GM23338 (cell line): ENCODE measurements at regions not wholly inside any gene's neighbourhood (a gene's known extent, or its start where the extent isn't known, plus 50 kb on each side); places are given as distances from the start of the nearest gene placed in this dataset.

Source experiments
- CREB1 ChIP-seq: fragments of 250-450 bp; sonication (Bioruptor Pico); IDR thresholded peaks from 2 replicates; pipeline ENCODE4 v1.5.0; 2020; ENCODE audit warnings: low read depth, mild to moderate bottlenecking, moderate library complexity
- EZH2 ChIP-seq: fragments of 200-600 bp; sonication (generic); IDR thresholded peaks from one replicate; pipeline ENCODE4 v1.8.0; 2017; ENCODE audit warnings: antibody characterized with exemption, mild to moderate bottlenecking, low read depth; ENCODE audit not compliant: unreplicated experiment
- EZH2phosphoT487 ChIP-seq: fragments of 200-600 bp; sonication (generic); IDR thresholded peaks from one replicate; pipeline ENCODE4 v1.8.1; 2018; ENCODE audit warnings: antibody characterized with exemption; ENCODE audit not compliant: unreplicated experiment
- NANOG ChIP-seq: IDR thresholded peaks from 2 replicates; pipeline ENCODE4 v1.6.1; 2016; ENCODE audit warnings: antibody characterized with exemption, borderline replicate concordance
- POLR2AphosphoS5 ChIP-seq: IDR thresholded peaks from 2 replicates; pipeline ENCODE4 v1.6.1; 2016; ENCODE audit warnings: antibody characterized with exemption, low read depth
- ZNF114 ChIP-seq: fragments of 250-450 bp; sonication (Bioruptor Pico); IDR thresholded peaks from 2 replicates; pipeline ENCODE4 v1.5.0; 2020; ENCODE audit warnings: mild to moderate bottlenecking, moderate library complexity
- TF ChIP-seq, protein P1 (sequence below), 2 experiments: fragments of 200-600 bp in 1 of 2; sonication (generic) in 1 of 2; conservative IDR thresholded peaks; 2 replicates each; pipeline versions ENCODE4 v1.5.1 to v1.6.1; 2016 to 2017; ENCODE audit warnings: antibody characterized with exemption in 2 of 2, low read depth in 2 of 2, mild to moderate bottlenecking in 2 of 2, moderate library complexity in 1 of 2
- TF ChIP-seq, protein P2 (sequence below): IDR thresholded peaks from one replicate; pipeline ENCODE4 v1.6.1; 2018; ENCODE audit warnings: antibody characterized with exemption; ENCODE audit not compliant: unreplicated experiment
- TF ChIP-seq, protein P3 (sequence below): IDR thresholded peaks from 2 replicates; pipeline ENCODE4 v1.6.1; 2016; ENCODE audit warnings: antibody characterized with exemption

DNA sequence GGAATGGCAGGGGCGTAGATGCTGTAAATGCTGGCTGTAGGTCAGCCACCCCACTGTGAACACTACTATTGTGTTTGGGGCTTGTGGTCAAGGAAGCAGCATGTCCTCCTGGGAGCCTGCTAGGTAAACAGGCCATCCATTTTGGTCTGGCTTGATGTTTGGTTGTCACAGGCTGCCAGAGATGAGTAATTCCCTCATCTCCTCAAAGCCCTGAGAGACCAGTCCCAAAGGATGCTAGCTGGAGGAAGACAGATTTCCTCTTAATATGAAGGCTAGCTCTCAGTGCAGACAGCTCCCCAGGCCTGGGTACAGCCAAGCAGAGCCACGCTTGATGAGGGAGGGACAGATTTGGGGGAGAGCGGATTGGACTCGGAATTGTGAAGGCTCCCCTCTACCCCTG lies 72.5 kb upstream of the MAP1B start:
- TF ChIP-seq, protein P1, sequence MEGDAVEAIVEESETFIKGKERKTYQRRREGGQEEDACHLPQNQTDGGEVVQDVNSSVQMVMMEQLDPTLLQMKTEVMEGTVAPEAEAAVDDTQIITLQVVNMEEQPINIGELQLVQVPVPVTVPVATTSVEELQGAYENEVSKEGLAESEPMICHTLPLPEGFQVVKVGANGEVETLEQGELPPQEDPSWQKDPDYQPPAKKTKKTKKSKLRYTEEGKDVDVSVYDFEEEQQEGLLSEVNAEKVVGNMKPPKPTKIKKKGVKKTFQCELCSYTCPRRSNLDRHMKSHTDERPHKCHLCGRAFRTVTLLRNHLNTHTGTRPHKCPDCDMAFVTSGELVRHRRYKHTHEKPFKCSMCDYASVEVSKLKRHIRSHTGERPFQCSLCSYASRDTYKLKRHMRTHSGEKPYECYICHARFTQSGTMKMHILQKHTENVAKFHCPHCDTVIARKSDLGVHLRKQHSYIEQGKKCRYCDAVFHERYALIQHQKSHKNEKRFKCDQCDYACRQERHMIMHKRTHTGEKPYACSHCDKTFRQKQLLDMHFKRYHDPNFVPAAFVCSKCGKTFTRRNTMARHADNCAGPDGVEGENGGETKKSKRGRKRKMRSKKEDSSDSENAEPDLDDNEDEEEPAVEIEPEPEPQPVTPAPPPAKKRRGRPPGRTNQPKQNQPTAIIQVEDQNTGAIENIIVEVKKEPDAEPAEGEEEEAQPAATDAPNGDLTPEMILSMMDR (conservative IDR thresholded peaks at IDR 0.05; ENCODE audit: low read depth in 2 of 2), result no peak
- no peak for TF ChIP-seq EZH2phosphoT487
- TF ChIP-seq, protein P2, sequence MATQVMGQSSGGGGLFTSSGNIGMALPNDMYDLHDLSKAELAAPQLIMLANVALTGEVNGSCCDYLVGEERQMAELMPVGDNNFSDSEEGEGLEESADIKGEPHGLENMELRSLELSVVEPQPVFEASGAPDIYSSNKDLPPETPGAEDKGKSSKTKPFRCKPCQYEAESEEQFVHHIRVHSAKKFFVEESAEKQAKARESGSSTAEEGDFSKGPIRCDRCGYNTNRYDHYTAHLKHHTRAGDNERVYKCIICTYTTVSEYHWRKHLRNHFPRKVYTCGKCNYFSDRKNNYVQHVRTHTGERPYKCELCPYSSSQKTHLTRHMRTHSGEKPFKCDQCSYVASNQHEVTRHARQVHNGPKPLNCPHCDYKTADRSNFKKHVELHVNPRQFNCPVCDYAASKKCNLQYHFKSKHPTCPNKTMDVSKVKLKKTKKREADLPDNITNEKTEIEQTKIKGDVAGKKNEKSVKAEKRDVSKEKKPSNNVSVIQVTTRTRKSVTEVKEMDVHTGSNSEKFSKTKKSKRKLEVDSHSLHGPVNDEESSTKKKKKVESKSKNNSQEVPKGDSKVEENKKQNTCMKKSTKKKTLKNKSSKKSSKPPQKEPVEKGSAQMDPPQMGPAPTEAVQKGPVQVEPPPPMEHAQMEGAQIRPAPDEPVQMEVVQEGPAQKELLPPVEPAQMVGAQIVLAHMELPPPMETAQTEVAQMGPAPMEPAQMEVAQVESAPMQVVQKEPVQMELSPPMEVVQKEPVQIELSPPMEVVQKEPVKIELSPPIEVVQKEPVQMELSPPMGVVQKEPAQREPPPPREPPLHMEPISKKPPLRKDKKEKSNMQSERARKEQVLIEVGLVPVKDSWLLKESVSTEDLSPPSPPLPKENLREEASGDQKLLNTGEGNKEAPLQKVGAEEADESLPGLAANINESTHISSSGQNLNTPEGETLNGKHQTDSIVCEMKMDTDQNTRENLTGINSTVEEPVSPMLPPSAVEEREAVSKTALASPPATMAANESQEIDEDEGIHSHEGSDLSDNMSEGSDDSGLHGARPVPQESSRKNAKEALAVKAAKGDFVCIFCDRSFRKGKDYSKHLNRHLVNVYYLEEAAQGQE, result no peak
- TF ChIP-seq POLR2AphosphoS5, result no peak
- TF ChIP-seq CREB1 (CRISPR knock-in tag), result no peak
- TF ChIP-seq EZH2, result no peak
- TF ChIP-seq, protein P3, sequence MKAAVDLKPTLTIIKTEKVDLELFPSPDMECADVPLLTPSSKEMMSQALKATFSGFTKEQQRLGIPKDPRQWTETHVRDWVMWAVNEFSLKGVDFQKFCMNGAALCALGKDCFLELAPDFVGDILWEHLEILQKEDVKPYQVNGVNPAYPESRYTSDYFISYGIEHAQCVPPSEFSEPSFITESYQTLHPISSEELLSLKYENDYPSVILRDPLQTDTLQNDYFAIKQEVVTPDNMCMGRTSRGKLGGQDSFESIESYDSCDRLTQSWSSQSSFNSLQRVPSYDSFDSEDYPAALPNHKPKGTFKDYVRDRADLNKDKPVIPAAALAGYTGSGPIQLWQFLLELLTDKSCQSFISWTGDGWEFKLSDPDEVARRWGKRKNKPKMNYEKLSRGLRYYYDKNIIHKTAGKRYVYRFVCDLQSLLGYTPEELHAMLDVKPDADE, result no peak
- no peak for TF ChIP-seq NANOG
- no peak for TF ChIP-seq ZNF114 (CRISPR knock-in tag)
